CD4-positive, alpha-beta T cell treated with Interleukin-21 for 1 hour (primary cell): ENCODE measurements at regions not wholly inside any gene's neighbourhood (a gene's known extent, or its start where the extent isn't known, plus 50 kb on each side); places are given as distances from the start of the nearest gene placed in this dataset.

ENCODE experiments used
- DNase-seq: peaks from one replicate; pipeline ENCODE4 v3.0.0-alpha.2; 2020

DNA sequence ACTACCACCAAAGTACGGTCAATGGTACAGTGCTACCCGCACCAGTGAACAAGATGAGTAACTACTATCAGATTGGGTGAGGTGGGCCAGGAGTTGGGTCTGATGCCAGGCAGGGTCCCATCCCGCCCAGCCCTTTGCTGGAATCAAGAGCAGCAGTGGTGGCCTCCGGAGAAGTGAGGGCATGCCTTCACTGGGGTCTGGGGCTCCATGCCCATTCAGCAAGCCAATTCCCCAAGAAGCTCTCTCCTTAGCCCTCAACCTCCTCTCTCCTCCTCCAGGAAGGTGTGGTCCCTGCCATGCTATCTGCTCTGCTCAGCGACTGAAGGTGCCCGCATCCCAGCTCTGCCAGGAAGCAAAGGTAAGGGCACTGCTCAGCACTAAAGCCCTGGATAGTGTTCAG is 62.7 kb upstream of the CPLX2 start:
- no peak for DNase-seq

GRCh38 chr5:175809531-175810121 is 61.8 kb upstream of the CPLX2 start:
- DNase-seq = no peak

DNA sequence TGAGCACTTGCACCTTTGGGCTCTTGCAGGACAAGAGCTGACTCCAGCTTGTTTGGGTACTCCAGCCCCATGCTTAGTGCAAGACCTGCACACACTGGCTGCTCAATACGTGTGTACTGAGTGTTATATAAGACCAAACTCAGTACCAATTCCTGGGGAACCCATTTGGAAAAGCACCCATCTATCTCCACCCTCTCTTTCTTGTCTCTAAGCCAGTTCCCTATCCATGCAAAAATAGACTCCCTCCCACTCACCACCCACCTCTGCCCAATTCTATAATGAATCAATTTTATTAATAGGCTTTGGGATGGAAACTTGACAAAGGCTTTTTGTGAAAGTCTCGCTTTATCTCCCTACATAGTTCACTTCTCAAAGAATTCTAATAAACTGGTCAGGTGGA is 60.9 kb upstream of the CPLX2 start:
- DNase-seq = no peak

DNA sequence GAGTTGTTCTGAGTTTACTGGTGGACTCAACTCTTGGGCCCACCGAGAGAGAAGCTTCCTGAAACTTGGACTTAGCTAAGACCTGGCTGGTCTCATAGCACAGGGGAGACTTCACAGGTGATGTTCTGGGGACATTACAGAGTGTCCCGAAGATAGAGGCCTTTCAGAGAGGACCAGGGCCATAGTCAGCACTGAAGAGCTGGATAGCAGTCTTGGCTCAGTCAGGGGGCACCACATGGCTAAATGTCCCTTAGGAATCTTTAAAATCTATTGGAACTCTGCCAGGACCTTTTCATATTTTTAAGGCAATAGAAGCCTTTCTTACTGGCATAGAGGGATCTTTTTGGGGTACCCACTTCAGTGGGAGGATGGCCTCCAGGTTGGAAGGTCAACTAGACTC is 59.8 kb upstream of the CPLX2 start:
- no peak for DNase-seq

DNA sequence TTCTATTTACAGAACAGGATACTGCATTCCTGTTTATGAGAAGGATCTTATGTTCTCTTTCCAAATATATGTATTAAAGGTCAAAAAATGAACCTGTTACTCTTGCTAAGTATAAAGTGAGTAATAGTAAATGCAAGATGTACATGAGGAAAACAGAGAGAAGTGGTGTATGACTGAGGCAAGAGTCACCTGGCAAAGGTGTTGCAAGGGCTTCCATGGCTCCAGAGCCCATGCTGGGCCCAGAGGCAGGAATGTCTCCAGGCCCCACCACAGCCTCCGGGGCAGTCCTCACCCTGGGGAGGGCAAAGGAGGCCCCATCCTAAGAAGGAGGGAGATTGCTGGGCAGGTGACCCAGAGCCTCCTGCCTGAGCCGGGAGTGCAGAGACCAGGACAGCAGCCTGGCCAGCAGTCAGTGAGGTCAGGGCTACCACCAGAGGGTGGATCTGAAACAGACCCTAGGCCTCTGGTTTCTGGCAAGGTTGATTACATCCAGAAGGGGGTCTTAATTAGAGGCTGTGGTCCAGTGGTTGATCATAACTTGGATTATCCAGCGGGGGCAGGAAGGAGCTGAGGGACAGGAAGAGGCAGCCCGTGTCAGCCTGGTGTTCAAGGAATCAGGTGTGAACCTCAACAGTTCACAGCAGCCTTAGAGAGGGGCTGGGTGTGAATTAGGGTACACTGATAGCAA is 57.3 kb upstream of the CPLX2 start:
- no peak for DNase-seq

DNA sequence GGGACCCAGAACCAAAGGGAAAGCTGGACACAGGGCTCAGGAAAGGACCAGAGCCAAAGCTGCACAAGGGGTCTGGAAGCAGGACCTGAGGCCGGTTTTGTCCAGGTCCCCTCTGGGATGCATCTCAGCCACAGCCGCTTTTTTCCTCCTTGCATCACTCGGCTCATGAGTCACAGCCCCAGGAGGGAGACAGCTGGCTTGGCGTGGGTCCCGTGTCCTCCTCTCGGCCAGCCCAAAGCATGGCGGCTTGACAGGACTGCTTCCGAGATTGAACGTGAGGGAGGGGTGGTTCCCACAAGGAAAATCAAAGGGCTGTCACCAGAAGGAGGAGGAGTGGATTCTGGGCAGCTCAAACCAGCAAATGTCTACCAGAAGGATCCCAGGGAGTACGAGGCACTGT is 56.7 kb upstream of the CPLX2 start:
- no peak for DNase-seq

DNA sequence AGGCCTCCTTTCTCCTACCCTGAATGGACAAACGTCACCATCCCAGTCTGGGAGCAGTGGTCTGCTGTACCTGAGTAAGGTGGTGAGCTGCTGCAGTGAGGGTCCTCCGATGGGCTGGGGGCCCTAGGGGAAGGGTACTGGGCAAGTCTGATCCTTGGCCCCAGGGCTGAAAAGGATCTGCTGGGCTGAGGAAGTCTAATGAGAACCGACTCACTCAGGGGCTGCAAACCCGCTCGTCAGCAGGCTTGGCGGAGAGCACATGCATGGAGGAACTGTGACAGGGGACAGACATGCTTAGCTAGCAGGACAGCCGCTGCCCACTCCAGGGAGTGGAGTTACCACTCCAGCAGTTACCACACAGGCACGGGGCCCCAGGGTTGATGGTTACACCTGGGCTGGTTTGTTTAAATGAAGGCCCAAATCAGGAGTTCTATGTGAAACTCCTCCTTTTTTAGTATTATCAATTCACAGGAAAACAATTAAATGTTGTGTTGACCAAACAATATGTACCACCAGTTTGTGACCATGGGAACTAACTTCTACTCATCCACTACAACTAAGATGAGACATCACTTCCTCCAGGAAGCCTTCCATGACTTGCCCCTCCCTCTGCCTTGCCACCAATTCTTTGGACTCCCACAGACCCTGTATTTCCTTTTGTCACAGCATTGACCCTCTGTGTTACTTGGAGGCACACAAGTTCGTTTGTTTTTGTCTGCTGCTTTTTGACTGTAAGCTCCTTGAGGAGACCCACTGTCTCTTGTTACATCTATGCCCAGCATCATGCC is 56.1 kb upstream of the CPLX2 start:
- no peak for DNase-seq

- DNase-seq = no peak
These were observed 55.0 kb upstream of the CPLX2 start for GRCh38 chr5:175816348-175816747.

DNA sequence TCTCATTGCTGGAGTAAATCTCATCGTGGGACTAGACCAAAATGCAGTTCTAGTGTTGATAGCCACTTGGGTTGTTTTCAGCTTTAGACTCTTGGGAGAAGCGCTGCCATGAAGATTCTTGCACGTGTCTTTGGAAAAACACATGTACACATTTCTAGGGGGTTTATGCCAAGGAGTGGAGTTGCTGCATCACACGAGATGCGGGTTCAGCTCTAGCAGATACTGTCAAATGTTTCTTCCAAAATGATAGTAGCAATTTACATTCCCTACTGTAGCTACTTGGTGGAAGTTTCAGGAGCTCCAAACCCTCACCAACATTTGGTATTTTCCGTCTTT is 52.3 kb upstream of the CPLX2 start:
- DNase-seq = no peak

DNA sequence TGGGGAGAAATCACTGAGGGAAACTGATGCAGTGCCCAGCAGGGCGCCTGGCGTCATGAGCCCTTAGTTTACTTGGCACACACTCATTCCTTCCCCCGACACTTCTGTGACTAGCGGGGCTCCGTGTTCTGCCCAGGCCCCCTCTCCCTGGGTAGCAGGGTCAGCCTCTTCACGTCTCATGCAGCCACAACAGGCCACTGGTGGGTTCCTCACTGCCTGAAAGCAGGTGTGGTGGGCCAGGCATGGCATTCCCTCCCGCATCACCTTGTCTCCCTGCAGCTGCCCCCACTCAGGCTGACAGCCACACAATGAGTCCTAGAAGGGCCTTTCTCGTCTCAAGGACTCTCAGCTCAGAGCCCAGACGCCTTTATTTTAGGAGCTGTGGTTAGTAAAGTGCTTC is 51.1 kb upstream of the CPLX2 start:
- no peak for DNase-seq
